IPS-20b (cell line): ENCODE measurements at regions not wholly inside any gene's neighbourhood (a gene's known extent, or its start where the extent isn't known, plus 50 kb on each side); places are given as distances from the start of the nearest gene placed in this dataset.

Source experiments
- H3K27ac ChIP-seq: one replicate; pipeline ENCODE4 v1.5.1; 2013; ENCODE audit warnings: low read length
- H3K27me3 ChIP-seq: 2 replicates; pipeline ENCODE4 v1.6.1; 2013; ENCODE audit warnings: mild to moderate bottlenecking, low read length, inconsistent platforms; ENCODE audit not compliant: insufficient read depth
- H3K36me3 ChIP-seq: 2 replicates; pipeline ENCODE4 v1.6.1; 2013; ENCODE audit warnings: low read depth, mild to moderate bottlenecking, inconsistent platforms, low read length, moderate library complexity; ENCODE audit not compliant: insufficient read depth
- H3K4me1 ChIP-seq: 2 replicates; pipeline ENCODE4 v1.6.1; 2013; ENCODE audit warnings: mild to moderate bottlenecking, control low read depth, inconsistent platforms, low read length, moderate library complexity; ENCODE audit not compliant: insufficient read depth
- H3K4me3 ChIP-seq: 2 replicates; pipeline ENCODE4 v1.5.1; 2013; ENCODE audit warnings: mild to moderate bottlenecking, low read length, inconsistent platforms
- H3K9ac ChIP-seq: 2 replicates; pipeline ENCODE4 v1.6.1; 2013; ENCODE audit warnings: low read depth, mild to moderate bottlenecking, inconsistent platforms, low read length, moderate library complexity
- H3K9me3 ChIP-seq: 2 replicates; pipeline ENCODE4 v1.6.1; 2013; ENCODE audit warnings: mild to moderate bottlenecking, low read depth, low read length, inconsistent platforms; ENCODE audit not compliant: insufficient read depth

DNA sequence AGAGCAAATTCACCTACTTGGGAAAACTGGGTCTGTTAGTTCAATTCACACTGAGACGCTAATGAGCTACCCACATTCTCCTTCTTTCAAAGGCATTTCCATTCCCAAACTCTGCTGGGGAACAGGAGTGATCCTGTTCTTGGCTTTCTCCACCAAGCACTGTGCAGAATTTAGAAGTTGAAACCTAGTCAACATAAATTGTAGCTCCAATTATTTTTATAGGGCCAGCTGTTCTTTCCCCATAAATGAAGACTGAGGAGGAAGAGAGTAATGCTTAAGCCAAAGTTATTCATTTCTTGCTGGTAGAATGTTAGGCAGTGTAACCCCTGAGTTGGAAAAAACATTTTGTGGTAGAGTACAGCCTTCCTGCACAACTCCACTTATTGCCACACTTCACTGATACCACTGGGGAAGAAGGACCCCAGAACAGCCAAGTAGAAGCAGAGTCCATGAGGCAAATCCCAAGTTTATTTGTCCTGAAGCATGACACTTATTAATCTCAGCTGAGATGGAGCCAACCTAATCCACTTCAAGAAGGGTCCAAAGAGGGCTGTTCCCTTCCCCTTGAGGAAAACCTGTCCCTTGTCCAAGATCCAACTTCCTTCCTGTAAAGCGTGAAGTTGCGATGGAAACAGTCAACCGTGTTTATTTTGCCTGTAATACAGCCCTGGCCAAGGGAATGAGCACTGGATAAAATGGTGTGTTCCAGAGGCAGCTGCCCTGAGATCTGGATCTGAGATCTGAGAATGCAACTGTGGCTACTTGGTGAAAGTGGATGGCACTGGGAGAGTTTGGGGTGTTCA, 151.8 kb downstream of the TBX5 start:
- Histone ChIP-seq H3K27me3 (no peaks in the 10 kb centered on the region), H3K36me3 (no peaks in the 10 kb centered on the region), H3K9ac (no peak overlapping the region), H3K27ac (no peak overlapping the region), H3K4me3 (no peak overlapping the region), H3K9me3 (no peaks in the 10 kb centered on the region), H3K4me1 (no peaks in the 10 kb centered on the region)

- Histone ChIP-seq H3K9ac (no peak overlapping the region), H3K9me3 (no peaks in the 10 kb centered on the region), H3K36me3 (no peaks in the 10 kb centered on the region), H3K4me3 (no peak overlapping the region), H3K4me1 (no peaks in the 10 kb centered on the region), H3K27me3 (no peaks in the 10 kb centered on the region), H3K27ac (no peak overlapping the region)
These were observed 157.4 kb downstream of the TBX5 start for GRCh38 chr12:114248527-114248926.

- Histone ChIP-seq H3K27ac (no peak overlapping the region), H3K4me1 (no peaks in the 10 kb centered on the region), H3K36me3 (no peaks in the 10 kb centered on the region), H3K9ac (no peak overlapping the region), H3K9me3 (0 out of 2 replicates have a peak, but pooled peaks cover 3% of the 10 kb centered on the region), H3K27me3 (no peaks in the 10 kb centered on the region), H3K4me3 (no peak overlapping the region)
These were observed 160.4 kb downstream of the TBX5 start for GRCh38 chr12:114245555-114245954.

GRCh38 chr12:114241973-114242434, 163.9 kb downstream of the TBX5 start:
- no peaks in the 10 kb centered on the region for H3K27me3 ChIP-seq
- no peak overlapping the region for H3K27ac ChIP-seq
- H3K9ac ChIP-seq: no peak overlapping the region
- H3K4me1 ChIP-seq: peaks cover 3% of the 10 kb centered on the region; the same call in 1 of the 2 replicates
- no peaks in the 10 kb centered on the region for H3K36me3 ChIP-seq
- 0 out of 2 replicates have a peak, but pooled peaks cover 3% of the 10 kb centered on the region for H3K9me3 ChIP-seq
- no peak overlapping the region for H3K4me3 ChIP-seq

DNA sequence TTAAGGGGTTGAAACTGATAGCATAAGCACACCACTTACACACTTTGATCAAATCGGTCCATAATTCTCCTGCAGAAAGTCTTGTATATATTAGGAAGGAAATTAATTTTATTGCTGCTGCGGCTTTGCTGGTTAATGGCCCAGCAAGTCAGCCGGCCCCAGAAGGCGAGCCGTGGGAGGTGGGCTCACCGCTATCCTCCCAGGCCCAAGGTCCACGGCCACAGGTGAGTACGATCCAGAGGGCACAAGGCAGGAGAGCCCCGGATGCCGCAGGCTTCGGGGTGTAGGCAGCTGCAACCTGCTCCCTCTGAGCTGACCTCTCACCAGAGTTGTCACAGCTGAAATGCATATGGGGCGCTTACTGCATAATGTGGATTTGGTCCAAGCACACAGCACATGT, 165.7 kb downstream of the TBX5 start:
- peaks cover 3% of the 10 kb centered on the region; the same call in 1 of the 2 replicates for H3K4me1 ChIP-seq
- no peak overlapping the region for H3K9ac ChIP-seq
- no peaks in the 10 kb centered on the region for H3K27me3 ChIP-seq
- H3K4me3 ChIP-seq: no peak overlapping the region
- H3K9me3 ChIP-seq: 0 out of 2 replicates have a peak, but pooled peaks cover 3% of the 10 kb centered on the region
- H3K36me3 ChIP-seq: no peaks in the 10 kb centered on the region
- H3K27ac ChIP-seq: no peak overlapping the region

DNA sequence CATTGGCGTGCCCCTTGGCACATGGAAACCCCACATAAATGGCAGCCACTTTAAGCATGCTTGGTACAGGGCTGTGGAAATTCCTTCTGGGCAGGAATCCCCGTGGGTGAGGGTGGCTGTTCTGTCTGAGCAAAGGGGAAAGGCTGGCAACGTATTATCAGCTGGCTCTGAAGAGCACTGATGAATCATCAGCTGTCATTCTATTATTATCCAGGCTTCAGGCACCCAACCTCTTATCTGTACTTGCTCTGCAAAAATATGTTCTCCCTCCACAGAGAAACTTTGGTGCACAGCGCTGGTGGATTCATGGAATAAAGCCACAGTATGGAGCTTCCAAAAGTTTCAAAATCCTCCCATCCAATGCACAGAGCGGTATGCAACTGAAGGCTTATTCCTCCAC, 167.1 kb downstream of the TBX5 start:
- H3K27ac ChIP-seq: no peak overlapping the region
- no peaks in the 10 kb centered on the region for H3K36me3 ChIP-seq
- no peak overlapping the region for H3K4me3 ChIP-seq
- H3K9me3 ChIP-seq: 0 out of 2 replicates have a peak, but pooled peaks cover 3% of the 10 kb centered on the region
- peaks cover 3% of the 10 kb centered on the region; the same call in 1 of the 2 replicates for H3K4me1 ChIP-seq
- no peak overlapping the region for H3K9ac ChIP-seq
- no peaks in the 10 kb centered on the region for H3K27me3 ChIP-seq

DNA sequence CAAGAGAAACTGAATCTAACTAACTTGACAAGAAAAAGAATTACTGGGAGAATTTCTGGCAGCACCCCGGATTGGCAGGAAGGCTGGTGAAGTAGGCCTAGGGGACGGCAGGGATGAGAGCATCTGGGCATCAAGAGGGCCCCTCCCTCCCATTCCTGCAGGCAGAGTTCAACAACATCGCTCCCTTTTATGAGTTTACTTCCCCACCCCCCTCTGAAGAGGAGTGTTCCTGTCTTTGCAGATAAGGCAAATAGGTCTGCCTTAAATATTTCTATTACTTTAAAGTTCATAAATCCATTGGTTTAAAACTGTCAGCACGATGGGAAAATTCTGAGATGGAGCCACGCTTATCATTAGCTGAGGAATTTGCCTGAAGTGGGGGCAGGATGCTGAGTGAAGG, 168.7 kb downstream of the TBX5 start:
- Histone ChIP-seq H3K27ac (no peak overlapping the region), H3K4me3 (no peak overlapping the region), H3K9me3 (0 out of 2 replicates have a peak, but pooled peaks cover 3% of the 10 kb centered on the region), H3K36me3 (no peaks in the 10 kb centered on the region), H3K4me1 (peaks cover 3% of the 10 kb centered on the region; the same call in 1 of the 2 replicates), H3K27me3 (no peaks in the 10 kb centered on the region), H3K9ac (no peak overlapping the region)

DNA sequence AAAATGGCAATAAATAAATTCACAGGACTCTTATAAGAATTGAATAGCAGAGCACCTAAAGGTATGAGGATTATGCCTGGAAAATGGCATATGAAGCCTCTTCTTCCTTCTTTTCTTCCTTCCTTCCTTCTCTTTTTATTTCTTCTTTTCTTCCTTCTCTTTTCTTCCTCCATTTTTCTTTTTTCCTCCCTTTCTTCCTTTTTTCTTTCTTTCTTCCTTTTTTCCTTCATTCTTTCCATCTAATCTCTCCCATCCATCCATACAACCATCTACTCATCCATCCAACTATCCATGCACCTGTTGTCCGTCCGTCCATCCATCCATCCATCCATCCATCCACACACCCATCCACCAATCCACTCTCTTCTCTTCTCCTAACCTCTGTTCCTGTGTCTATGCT, 173.8 kb downstream of the TBX5 start:
- Histone ChIP-seq H3K9ac (no peak overlapping the region), H3K27ac (no peak overlapping the region), H3K4me1 (no peaks in the 10 kb centered on the region), H3K27me3 (no peaks in the 10 kb centered on the region), H3K4me3 (no peak overlapping the region), H3K9me3 (no peaks in the 10 kb centered on the region), H3K36me3 (no peaks in the 10 kb centered on the region)

GRCh38 chr12:114229150-114229549, 176.8 kb downstream of the TBX5 start:
- no peaks in the 10 kb centered on the region for H3K4me1 ChIP-seq
- H3K36me3 ChIP-seq: no peaks in the 10 kb centered on the region

GRCh38 chr12:114226241-114226928, 179.6 kb downstream of the TBX5 start:
- H3K27ac ChIP-seq: no peak overlapping the region
- no peak overlapping the region for H3K9ac ChIP-seq
- H3K27me3 ChIP-seq: no peaks in the 10 kb centered on the region
- no peaks in the 10 kb centered on the region for H3K9me3 ChIP-seq
- no peaks in the 10 kb centered on the region for H3K36me3 ChIP-seq
- peaks cover 9% of the 10 kb centered on the region; the same call in 1 of the 2 replicates for H3K4me1 ChIP-seq
- no peak overlapping the region for H3K4me3 ChIP-seq

More at GRCh38 chr12:114229150-114229549, 176.8 kb downstream of the TBX5 start:
- H3K4me3 ChIP-seq: no peak overlapping the region
- H3K9me3 ChIP-seq: no peaks in the 10 kb centered on the region
- no peak overlapping the region for H3K27ac ChIP-seq
- no peak overlapping the region for H3K9ac ChIP-seq
- no peaks in the 10 kb centered on the region for H3K27me3 ChIP-seq

DNA sequence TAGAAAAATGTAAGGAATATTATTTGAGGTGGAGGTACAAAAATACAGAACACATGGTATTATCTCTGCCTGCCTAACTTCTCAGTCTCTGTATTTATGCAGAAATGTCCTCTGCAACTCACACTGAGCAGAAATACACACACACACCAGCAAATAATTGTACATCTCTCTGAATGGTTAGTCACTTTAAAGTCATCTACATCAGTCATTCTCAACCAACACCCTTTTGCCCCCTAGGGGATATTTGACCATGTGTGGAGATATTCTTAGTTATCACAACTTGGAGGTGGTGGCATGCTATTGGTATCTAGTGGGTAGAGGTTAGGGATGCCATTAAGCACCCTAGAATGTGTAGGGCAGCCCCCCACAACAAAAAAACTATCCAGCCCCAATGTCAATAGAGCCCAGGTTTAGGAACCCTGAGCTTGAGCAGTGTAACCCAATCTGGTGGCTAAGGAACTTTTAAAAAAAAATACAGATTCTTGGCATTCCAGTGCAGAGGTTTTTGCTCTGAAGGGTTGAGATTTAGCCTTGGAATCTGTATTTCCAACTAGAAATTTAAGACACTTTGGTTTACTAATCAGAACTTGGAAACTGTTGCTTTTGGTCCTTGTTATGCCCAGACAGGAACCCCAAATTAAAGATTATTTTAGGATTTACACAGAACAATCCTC, 183.8 kb downstream of the TBX5 start:
- H3K4me3 ChIP-seq: no peak overlapping the region
- no peaks in the 10 kb centered on the region for H3K36me3 ChIP-seq
- no peaks in the 10 kb centered on the region for H3K9me3 ChIP-seq
- peaks cover 4% of the 10 kb centered on the region; the same call in 1 of the 2 replicates for H3K27me3 ChIP-seq
- peaks cover 9% of the 10 kb centered on the region; the same call in 1 of the 2 replicates for H3K4me1 ChIP-seq
- H3K27ac ChIP-seq: no peak overlapping the region
- H3K9ac ChIP-seq: no peak overlapping the region
